Right lobe of liver (tissue), 6 donors: ENCODE measurements at regions not wholly inside any gene's neighbourhood (a gene's known extent, or its start where the extent isn't known, plus 50 kb on each side); places are given as distances from the start of the nearest gene placed in this dataset.
"Not testable (repeated sequence)": the region's sequence is repeated elsewhere in the genome, so short reads cannot be mapped to it uniquely, and the experiment has no call there.

Source experiments
- ATAC-seq, 4 donors: fragments of 200-7000 bp; cut with Tn5 transposase; one replicate each; pipeline ENCODE4 v1.9.1; 2020; ENCODE audit warnings: mild to moderate bottlenecking in 4 of 4, moderate library complexity in 4 of 4
- DNase-seq, 3 donors: peaks; one replicate each; pipeline ENCODE4 v3.0.0-alpha.2; 2020
- H3K27ac ChIP-seq, 3 donors: fragments of 200-600 bp; one replicate each; pipeline ENCODE4 v1.8.0; 2022
- H3K27me3 ChIP-seq, 2 donors: fragments of 200-600 bp; one replicate each; pipeline ENCODE4 v1.8.0; 2022
- H3K36me3 ChIP-seq, 4 donors: fragments of 200-600 bp; sonication (generic) in 1 of 4; one replicate each; pipeline versions ENCODE4 v1.5.1 to v1.8.0; 2017 to 2022; ENCODE audit warnings: control low read depth in 1 of 4
- H3K4me1 ChIP-seq, 4 donors: fragments of 200-600 bp; sonication (generic) in 1 of 4; one replicate each; pipeline versions ENCODE4 v1.5.1 to v1.8.0; 2017 to 2022; ENCODE audit warnings: control low read depth in 1 of 4
- H3K4me3 ChIP-seq, 3 donors: fragments of 200-600 bp; one replicate each; pipeline ENCODE4 v1.8.0; 2022
- H3K9me3 ChIP-seq, 4 donors: fragments of 200-600 bp; sonication (generic) in 1 of 4; one replicate each; pipeline versions ENCODE4 v1.5.1 to v1.8.0; 2017 to 2022; ENCODE audit warnings: control low read depth in 1 of 4
- POLR2A ChIP-seq: fragments of 450-650 bp; IDR thresholded peaks from one replicate; pipeline ENCODE4 v1.6.1; 2017; ENCODE audit warnings: antibody characterized with exemption, mild to moderate bottlenecking
- WGBS: methylation state at CpG from one replicate; pipeline ENCODE4 v1.1.6; 2018; ENCODE audit warnings: low coverage, low lambda C conversion rate; ENCODE audit not compliant: insufficient coverage; ENCODE audit errors: missing lambda C conversion rate; 5-methylcytosine and 5-hydroxymethylcytosine counted together
- intact Hi-C, 2 donors: fragments of 100-400 bp; cut with DNase I; formaldehyde crosslinking; loops; one replicate each; pipeline versions ENCODE4 v1.11.2 to v1.14.1; 2022
- TF ChIP-seq, protein P1 (sequence below), 4 donors: fragments of 200-600 bp in 3 of 4; fragments of 450-650 bp in 1 of 4; IDR thresholded peaks; one replicate each; pipeline versions ENCODE4 v1.5.1 to v1.8.0; 2016 to 2022; ENCODE audit warnings: antibody characterized with exemption in 4 of 4, mild to moderate bottlenecking in 2 of 4
- donor health status: DM: no; HTN: yes; CAD: no.
- donor health status: DM: no; HTN: no; CAD: no.
- donor health status: DM: no; HTN: no; CAD: no.
- donor health status: DM: no; HTN: yes; CAD: no.
- donor health status: DM: no; HTN: yes; CAD: no.

DNA sequence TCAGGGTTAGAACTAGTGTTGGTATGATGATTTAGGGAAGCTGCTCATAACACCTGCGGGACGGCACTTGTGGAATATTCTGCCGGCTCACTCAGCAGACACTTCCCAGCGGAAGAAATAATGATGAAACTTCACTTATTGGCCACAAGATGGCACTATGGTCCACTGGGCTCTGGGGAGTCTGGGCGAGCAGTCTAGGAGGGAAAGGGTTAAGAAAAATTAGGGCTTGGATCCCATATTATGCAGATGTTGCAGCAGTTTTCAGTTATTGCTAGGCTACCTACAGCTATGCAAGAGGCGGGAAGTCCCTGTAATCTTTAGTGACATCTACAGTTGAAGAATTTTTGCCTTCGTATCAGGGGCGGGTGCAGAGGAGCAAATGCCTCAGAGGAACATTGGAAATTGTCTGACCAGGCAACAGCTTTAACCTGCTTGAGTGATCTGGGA lies 238.7 kb upstream of the PRSS58 start:
- WGBS = 9% methylated on average over 8 of the region's 8 CpGs
- ATAC-seq (peak; percentile 59 to 67 (median 63)), DNase-seq (no peak)
- Histone ChIP-seq H3K36me3 (no peaks in the 10 kb centered on the region), H3K4me3 (no peak overlapping the region), H3K4me1 (no peaks in the 10 kb centered on the region), H3K27me3 (no peaks in the 10 kb centered on the region), H3K9me3 (no peaks in the 10 kb centered on the region), H3K27ac (no peak overlapping the region)
- intact Hi-C loops = no loop called here
- TF ChIP-seq, protein P1, sequence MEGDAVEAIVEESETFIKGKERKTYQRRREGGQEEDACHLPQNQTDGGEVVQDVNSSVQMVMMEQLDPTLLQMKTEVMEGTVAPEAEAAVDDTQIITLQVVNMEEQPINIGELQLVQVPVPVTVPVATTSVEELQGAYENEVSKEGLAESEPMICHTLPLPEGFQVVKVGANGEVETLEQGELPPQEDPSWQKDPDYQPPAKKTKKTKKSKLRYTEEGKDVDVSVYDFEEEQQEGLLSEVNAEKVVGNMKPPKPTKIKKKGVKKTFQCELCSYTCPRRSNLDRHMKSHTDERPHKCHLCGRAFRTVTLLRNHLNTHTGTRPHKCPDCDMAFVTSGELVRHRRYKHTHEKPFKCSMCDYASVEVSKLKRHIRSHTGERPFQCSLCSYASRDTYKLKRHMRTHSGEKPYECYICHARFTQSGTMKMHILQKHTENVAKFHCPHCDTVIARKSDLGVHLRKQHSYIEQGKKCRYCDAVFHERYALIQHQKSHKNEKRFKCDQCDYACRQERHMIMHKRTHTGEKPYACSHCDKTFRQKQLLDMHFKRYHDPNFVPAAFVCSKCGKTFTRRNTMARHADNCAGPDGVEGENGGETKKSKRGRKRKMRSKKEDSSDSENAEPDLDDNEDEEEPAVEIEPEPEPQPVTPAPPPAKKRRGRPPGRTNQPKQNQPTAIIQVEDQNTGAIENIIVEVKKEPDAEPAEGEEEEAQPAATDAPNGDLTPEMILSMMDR (IDR thresholded peaks at IDR 0.05) = peak; percentile 20 to 72 (median 59)
- TF ChIP-seq POLR2A = no peak

DNA sequence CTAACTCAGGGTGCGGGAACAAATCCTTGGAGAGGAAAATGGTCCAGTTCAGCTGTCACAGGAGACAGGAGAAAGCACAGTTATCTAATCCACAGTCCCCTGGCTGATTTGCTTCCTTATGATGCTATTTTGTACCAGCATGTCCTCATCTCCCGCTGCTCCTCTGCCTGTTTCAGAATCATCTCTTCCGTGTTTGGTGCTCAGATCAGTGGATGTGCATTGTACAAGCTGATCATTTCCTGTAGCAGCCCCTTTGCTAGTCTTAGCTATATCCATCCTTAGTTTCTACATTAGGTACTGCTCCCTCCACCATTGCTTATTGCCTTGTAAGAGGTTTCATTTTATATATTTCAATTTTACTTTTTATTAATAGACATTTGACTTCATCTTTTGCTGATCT lies 238.0 kb upstream of the PRSS58 start:
- H3K9me3 ChIP-seq, H3K27me3 ChIP-seq, DNase-seq, H3K27ac ChIP-seq, intact Hi-C loops, H3K4me1 ChIP-seq, H3K36me3 ChIP-seq, H3K4me3 ChIP-seq, ATAC-seq: not testable (repeated sequence)
- 49% methylated on average over 3 of the region's 3 CpGs for WGBS

DNA sequence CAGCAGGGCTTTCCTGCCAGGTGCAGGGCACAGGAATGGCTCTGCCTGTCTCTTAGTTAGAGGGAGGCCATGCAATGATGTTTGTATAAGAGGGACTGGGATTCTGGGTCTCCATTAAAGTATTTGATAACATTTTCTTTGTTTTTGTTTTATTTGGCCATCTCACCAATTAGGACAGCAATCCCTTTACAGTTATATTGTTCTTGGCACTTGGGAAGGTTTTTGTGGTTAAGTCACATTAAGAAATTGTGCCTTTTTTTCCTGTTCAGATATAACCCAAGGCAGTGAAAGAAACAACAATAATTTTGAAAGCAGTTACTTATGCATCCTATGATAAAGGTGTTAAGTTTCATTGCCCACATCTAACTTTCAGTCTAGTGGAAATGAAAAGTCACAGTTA lies 237.4 kb upstream of the PRSS58 start:
- H3K27ac ChIP-seq, H3K4me1 ChIP-seq, DNase-seq, intact Hi-C loops, ATAC-seq, H3K36me3 ChIP-seq, H3K4me3 ChIP-seq, H3K9me3 ChIP-seq, H3K27me3 ChIP-seq: not testable (repeated sequence)

DNA sequence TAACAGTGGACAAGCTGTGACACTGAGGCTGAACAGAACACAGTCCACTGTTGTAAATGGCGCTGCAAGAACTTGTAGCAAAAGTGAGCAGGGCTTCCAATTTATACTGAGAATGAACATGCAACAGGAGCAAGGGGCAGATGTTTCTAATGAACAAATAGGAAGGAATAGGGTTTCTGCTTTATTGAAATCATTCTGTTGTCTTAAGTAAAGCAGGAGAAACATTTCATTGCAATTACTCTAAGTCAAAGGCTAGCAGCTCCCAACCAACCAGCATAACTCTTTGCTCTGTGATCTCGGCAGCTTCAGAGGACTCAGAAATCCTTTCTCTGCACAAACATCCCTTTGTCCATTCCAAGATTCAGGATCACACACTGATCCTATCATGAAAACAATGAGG lies 236.2 kb upstream of the PRSS58 start:
- 60% methylated on average over 2 of the region's 2 CpGs for WGBS
- intact Hi-C loops = no loop called here

DNA sequence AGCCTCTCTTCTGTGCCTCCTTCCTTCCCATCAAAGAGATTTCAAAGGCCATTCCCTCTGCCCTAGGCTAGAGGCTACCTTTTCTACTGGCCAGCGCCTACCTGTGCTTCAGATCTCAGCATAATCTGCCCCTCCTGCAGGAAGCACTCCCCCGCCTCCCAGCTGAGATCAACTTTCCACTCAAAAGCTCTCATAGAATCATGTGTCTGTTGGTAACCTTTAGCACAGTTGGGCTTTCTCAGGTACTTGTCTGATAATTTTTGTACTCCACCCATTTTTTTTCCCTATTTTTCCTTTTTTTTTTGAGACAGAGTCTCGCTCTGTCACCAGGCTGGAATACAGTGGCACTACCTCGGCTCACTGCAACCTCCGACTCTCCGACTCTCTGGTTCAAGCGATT lies 231.0 kb upstream of the PRSS58 start:
- H3K4me3 ChIP-seq = no peak overlapping the region
- no peaks in the 10 kb centered on the region for H3K4me1 ChIP-seq
- DNase-seq (no peak), ATAC-seq (no peak)
- no peaks in the 10 kb centered on the region for H3K9me3 ChIP-seq
- no peak for TF ChIP-seq POLR2A
- TF ChIP-seq, protein P1 (IDR thresholded peaks at IDR 0.05) = no peak
- H3K27me3 ChIP-seq = no peaks in the 10 kb centered on the region
- no peaks in the 10 kb centered on the region for H3K36me3 ChIP-seq
- WGBS = 78% methylated on average over 7 of the region's 7 CpGs
- H3K27ac ChIP-seq = no peak overlapping the region
- intact Hi-C loops = no loop called here

More for the DNA sequence above, 236.2 kb upstream of the PRSS58 start:
- DNase-seq = no peak
- Histone ChIP-seq H3K9me3 (no peaks in the 10 kb centered on the region), H3K27me3 (no peaks in the 10 kb centered on the region), H3K27ac (no peak overlapping the region), H3K4me3 (no peak overlapping the region), H3K36me3 (no peaks in the 10 kb centered on the region), H3K4me1 (no peaks in the 10 kb centered on the region)
- no peak for ATAC-seq
- TF ChIP-seq POLR2A = no peak
- TF ChIP-seq, protein P1 (IDR thresholded peaks at IDR 0.05) = no peak

DNA sequence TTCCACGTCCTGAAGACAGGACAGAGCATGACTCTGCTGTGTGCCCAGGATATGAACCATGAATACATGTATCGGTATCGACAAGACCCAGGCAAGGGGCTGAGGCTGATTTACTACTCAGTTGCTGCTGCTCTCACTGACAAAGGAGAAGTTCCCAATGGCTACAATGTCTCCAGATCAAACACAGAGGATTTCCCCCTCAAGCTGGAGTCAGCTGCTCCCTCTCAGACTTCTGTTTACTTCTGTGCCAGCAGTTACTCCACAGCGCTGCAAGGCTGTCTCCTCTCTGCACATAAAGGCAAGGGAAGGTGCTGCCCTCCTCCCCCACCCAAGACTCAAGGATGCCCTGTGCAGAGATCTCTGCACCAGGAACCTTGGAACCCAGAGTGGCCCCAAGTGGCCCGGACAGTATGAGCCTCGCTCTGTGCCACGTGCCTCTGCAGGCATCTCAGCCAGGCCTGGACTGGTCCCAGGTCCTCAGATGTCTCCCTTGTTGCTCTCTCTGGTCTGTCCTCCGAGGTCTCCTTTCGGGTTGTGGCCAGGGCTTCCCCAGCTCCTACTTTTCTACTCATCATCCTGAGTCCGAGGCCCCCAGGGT lies 230.3 kb upstream of the PRSS58 start:
- TF ChIP-seq, protein P1 (IDR thresholded peaks at IDR 0.05) = no peak
- no peak for TF ChIP-seq POLR2A
- Histone ChIP-seq H3K36me3 (no peaks in the 10 kb centered on the region), H3K27ac (no peak overlapping the region), H3K27me3 (no peaks in the 10 kb centered on the region), H3K4me1 (no peaks in the 10 kb centered on the region), H3K9me3 (no peaks in the 10 kb centered on the region), H3K4me3 (no peak overlapping the region)
- DNase-seq = no peak
- 67% methylated on average over 7 of the region's 10 CpGs for WGBS
- intact Hi-C loops = no loop called here
- peak in 1 of 4 donors; percentile 10 for ATAC-seq

DNA sequence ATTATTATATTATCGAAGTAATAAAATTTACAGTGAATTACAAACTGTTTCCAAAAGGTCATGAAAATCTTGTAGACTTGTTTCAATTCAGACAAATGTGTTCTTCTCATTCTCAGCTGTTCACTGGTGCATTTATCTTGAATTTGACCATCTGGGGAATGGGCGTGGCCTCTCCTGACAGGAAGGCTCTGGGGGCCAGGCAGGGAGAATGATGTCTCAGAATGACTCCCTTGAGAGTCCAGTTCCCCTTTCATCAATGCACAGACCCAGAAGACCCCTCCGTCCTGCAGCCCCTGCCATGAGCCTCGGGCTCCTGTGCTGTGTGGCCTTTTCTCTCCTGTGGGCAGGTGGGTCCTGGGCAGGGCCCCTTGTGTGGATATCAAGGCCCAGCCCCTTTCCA lies 229.7 kb upstream of the PRSS58 start:
- H3K4me3 ChIP-seq, DNase-seq, H3K4me1 ChIP-seq, intact Hi-C loops, H3K27ac ChIP-seq, H3K36me3 ChIP-seq, H3K27me3 ChIP-seq, H3K9me3 ChIP-seq, ATAC-seq: not testable (repeated sequence)
- WGBS = 24% methylated on average over 4 of the region's 4 CpGs
